ENCODE measurements at regions not wholly inside any gene's neighbourhood (a gene's known extent, or its start where the extent isn't known, plus 50 kb on each side); places are given as distances from the start of the nearest gene placed in this dataset.

GRCh38 chr6:44701637-44702101, 314.2 kb downstream of the CDC5L start:
- DNase-seq, result no peak
- Mint-ChIP-seq H3K4me1 (ENCODE audit: low read depth) (no peaks in the 10 kb centered on the region), H3K9me3 (no peaks in the 10 kb centered on the region), H3K4me3 (no peak overlapping the region), H3K27ac (no peak overlapping the region), H3K27me3 (no peaks in the 10 kb centered on the region), H3K36me3 (ENCODE audit: low read depth) (no peaks in the 10 kb centered on the region)
- intact Hi-C loops (cut with DNase I, micrococcal nuclease), result loop anchor here in 1 of 2 experiments (10.0 kb wide), 1 partner anchor 123 kb away; no protein-coding TSS in a partner anchor
- no peaks in the 10 kb centered on the region for H3K36me3 ChIP-seq (ENCODE audit: insufficient read depth, low read length)
- no peak for TF ChIP-seq CTCF (IDR thresholded peaks at IDR 0.05)
- H3K27ac ChIP-seq (ENCODE audit: low read depth in 1 of 2, low read length in 2 of 2), result no peak overlapping the region
- ChIA-PET POLR2A (no interaction called here), CTCF (interaction anchor here (0.8 kb wide), 1 partner anchor 9 kb away, joined by 4 read pairs; no protein-coding TSS in a partner anchor)
- peaks cover 14% of the 10 kb centered on the region for H3K4me1 ChIP-seq (ENCODE audit: insufficient read depth, low read length)
- H3K4me3 ChIP-seq (ENCODE audit: low read length), result no peak overlapping the region
- H3K9me3 ChIP-seq (ENCODE audit: control insufficient read depth in 1 of 2, insufficient read depth in 1 of 2, low read length in 2 of 2), result no peaks in the 10 kb centered on the region
- no peaks in the 10 kb centered on the region for H3K27me3 ChIP-seq (ENCODE audit: control insufficient read depth in 1 of 2, insufficient read depth in 2 of 2, low read length in 2 of 2)
- no peak for ATAC-seq (ENCODE audit: poor library complexity)

- TF ChIP-seq CTCF (IDR thresholded peaks at IDR 0.05), result no peak
- H3K9me3 ChIP-seq (ENCODE audit: control insufficient read depth in 1 of 2, insufficient read depth in 1 of 2, low read length in 2 of 2), result no peaks in the 10 kb centered on the region
These were observed 314.8 kb downstream of the CDC5L start for GRCh38 chr6:44702292-44702691.

GRCh38 chr6:44704240-44705150, 317.0 kb downstream of the CDC5L start:
- H3K36me3 Mint-ChIP-seq (ENCODE audit: low read depth), result no peaks in the 10 kb centered on the region
- H3K27ac Mint-ChIP-seq, result no peak overlapping the region
- H3K4me3 Mint-ChIP-seq, result no peak overlapping the region
- H3K4me1 Mint-ChIP-seq (ENCODE audit: low read depth), result no peaks in the 10 kb centered on the region
- DNase-seq (peak in 1 of 14 experiments; percentile 5), ATAC-seq (ENCODE audit: poor library complexity) (no peak)
- intact Hi-C loops (cut with DNase I, micrococcal nuclease), result loop anchor here in 1 of 2 experiments (10.0 kb wide), 1 partner anchor 120 kb away; no protein-coding TSS in a partner anchor
- ChIA-PET POLR2A (no interaction called here), CTCF (no interaction called here)
- no peaks in the 10 kb centered on the region for H3K27me3 ChIP-seq (ENCODE audit: control insufficient read depth in 1 of 2, insufficient read depth in 2 of 2, low read length in 2 of 2)
- H3K27me3 Mint-ChIP-seq, result no peaks in the 10 kb centered on the region
- no peak overlapping the region for H3K4me3 ChIP-seq (ENCODE audit: low read length)
- no peaks in the 10 kb centered on the region for H3K36me3 ChIP-seq (ENCODE audit: insufficient read depth, low read length)
- no peak for TF ChIP-seq CTCF (IDR thresholded peaks at IDR 0.05)
- H3K27ac ChIP-seq (ENCODE audit: low read depth in 1 of 2, low read length in 2 of 2), result no peak overlapping the region
- H3K9me3 Mint-ChIP-seq, result no peaks in the 10 kb centered on the region
- H3K4me1 ChIP-seq (ENCODE audit: insufficient read depth, low read length), result peaks cover 14% of the 10 kb centered on the region
- H3K9me3 ChIP-seq (ENCODE audit: control insufficient read depth in 1 of 2, insufficient read depth in 1 of 2, low read length in 2 of 2), result peaks cover 0 to 5% of the 10 kb centered on the region in 2 experiments

More at GRCh38 chr6:44702292-44702691, 314.8 kb downstream of the CDC5L start:
- POLR2A ChIA-PET, result no interaction called here
- Mint-ChIP-seq H3K9me3 (no peaks in the 10 kb centered on the region), H3K4me1 (ENCODE audit: low read depth) (no peaks in the 10 kb centered on the region), H3K27me3 (no peaks in the 10 kb centered on the region), H3K36me3 (ENCODE audit: low read depth) (no peaks in the 10 kb centered on the region), H3K27ac (no peak overlapping the region), H3K4me3 (no peak overlapping the region)
- Histone ChIP-seq H3K4me1 (ENCODE audit: insufficient read depth, low read length) (peaks cover 14% of the 10 kb centered on the region), H3K27me3 (ENCODE audit: control insufficient read depth in 1 of 2, insufficient read depth in 2 of 2, low read length in 2 of 2) (no peaks in the 10 kb centered on the region), H3K27ac (ENCODE audit: low read depth in 1 of 2, low read length in 2 of 2) (no peak overlapping the region), H3K4me3 (ENCODE audit: low read length) (no peak overlapping the region), H3K36me3 (ENCODE audit: insufficient read depth, low read length) (no peaks in the 10 kb centered on the region)
- no peak for DNase-seq
- CTCF ChIA-PET, result interaction anchor here (0.8 kb wide), 1 partner anchor 10 kb away, joined by 4 read pairs; no protein-coding TSS in a partner anchor
- intact Hi-C loops (cut with DNase I, micrococcal nuclease), result loop anchor here in 1 of 2 experiments (10.0 kb wide), 1 partner anchor 123 kb away; no protein-coding TSS in a partner anchor
- ATAC-seq (ENCODE audit: poor library complexity), result no peak
